Chondrocyte (in vitro differentiated cells): ENCODE measurements at regions not wholly inside any gene's neighbourhood (a gene's known extent, or its start where the extent isn't known, plus 50 kb on each side); places are given as distances from the start of the nearest gene placed in this dataset.
A peak's percentile ranks its signal among the peaks of the same experiment; 100 is the strongest.

ENCODE experiments used
- DNase-seq: peaks from one replicate; pipeline ENCODE4 v3.0.0; 2021; ENCODE audit warnings: mixed read lengths, low spot score
- H3K27ac Mint-ChIP-seq: one replicate; pipeline ENCODE4 v1.8.0; 2021; ENCODE audit warnings: mild to moderate bottlenecking, moderate library complexity, mixed read lengths; ENCODE audit not compliant: unreplicated experiment
- H3K27me3 Mint-ChIP-seq: 2 replicates; pipeline ENCODE4 v1.8.0; 2021; ENCODE audit warnings: low read depth, mixed read lengths
- H3K36me3 Mint-ChIP-seq: 2 replicates; pipeline ENCODE4 v1.8.0; 2021; ENCODE audit warnings: low read depth, mixed read lengths
- H3K4me1 Mint-ChIP-seq: 2 replicates; pipeline ENCODE4 v1.8.0; 2021; ENCODE audit warnings: low read depth, mild to moderate bottlenecking, mixed read lengths
- H3K4me3 Mint-ChIP-seq: one replicate; pipeline ENCODE4 v1.8.0; 2021; ENCODE audit warnings: mild to moderate bottlenecking, moderate library complexity, mixed read lengths; ENCODE audit not compliant: unreplicated experiment
- H3K9me3 Mint-ChIP-seq: 2 replicates; pipeline ENCODE4 v1.8.0; 2021; ENCODE audit warnings: low read depth, mixed read lengths
- TF ChIP-seq, protein P1 (sequence below): fragments of 200-600 bp; sonication (generic); IDR thresholded peaks from 2 replicates; pipeline ENCODE4 v1.5.0; 2021; ENCODE audit warnings: antibody characterized with exemption, mild to moderate bottlenecking, moderate library complexity

DNA sequence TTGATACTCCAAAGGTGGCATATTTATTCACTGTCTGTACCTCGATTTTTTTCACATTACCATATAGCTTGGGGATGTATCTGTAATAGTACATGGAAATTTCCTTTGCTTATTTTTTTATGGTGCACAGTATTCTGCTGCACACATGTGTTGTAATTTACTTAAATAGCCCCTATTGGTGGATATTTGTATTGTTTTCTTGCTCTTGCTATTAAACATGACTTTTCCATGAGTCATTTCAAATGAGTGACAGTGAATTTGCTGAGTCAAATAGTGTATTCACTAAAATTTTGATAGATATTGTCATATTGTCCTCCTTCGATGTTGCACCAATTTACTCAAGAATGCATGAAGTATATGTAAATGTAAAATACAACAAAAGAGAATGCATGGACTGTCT is 122.7 kb upstream of the STEAP4 start:
- no peaks in the 10 kb centered on the region for H3K36me3 Mint-ChIP-seq

DNA sequence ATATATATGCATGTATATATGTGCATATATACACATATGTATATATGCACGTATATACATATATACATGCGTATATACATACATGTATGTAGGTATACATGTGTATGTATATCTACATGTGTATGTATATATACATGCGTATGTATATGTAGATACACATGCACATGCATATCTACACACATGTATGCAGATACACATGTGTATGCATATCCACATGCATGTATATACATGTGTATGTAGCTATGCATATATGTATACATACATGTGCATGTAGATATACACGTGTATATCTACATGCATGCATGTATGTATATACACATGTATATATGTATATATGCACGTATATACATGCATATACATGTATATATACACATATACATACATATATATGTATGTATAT is 95.8 kb upstream of the STEAP4 start:
- H3K36me3 Mint-ChIP-seq = no peaks in the 10 kb centered on the region
- H3K27me3 Mint-ChIP-seq = no peaks in the 10 kb centered on the region
- DNase-seq = no peak
- no peak overlapping the region for H3K4me3 Mint-ChIP-seq
- TF ChIP-seq, protein P1, sequence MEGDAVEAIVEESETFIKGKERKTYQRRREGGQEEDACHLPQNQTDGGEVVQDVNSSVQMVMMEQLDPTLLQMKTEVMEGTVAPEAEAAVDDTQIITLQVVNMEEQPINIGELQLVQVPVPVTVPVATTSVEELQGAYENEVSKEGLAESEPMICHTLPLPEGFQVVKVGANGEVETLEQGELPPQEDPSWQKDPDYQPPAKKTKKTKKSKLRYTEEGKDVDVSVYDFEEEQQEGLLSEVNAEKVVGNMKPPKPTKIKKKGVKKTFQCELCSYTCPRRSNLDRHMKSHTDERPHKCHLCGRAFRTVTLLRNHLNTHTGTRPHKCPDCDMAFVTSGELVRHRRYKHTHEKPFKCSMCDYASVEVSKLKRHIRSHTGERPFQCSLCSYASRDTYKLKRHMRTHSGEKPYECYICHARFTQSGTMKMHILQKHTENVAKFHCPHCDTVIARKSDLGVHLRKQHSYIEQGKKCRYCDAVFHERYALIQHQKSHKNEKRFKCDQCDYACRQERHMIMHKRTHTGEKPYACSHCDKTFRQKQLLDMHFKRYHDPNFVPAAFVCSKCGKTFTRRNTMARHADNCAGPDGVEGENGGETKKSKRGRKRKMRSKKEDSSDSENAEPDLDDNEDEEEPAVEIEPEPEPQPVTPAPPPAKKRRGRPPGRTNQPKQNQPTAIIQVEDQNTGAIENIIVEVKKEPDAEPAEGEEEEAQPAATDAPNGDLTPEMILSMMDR = no peak
- peaks cover 3% of the 10 kb centered on the region for H3K9me3 Mint-ChIP-seq
- H3K27ac Mint-ChIP-seq = no peak overlapping the region
- H3K4me1 Mint-ChIP-seq = no peaks in the 10 kb centered on the region

More for the DNA sequence above, 122.7 kb upstream of the STEAP4 start:
- DNase-seq = no peak
- H3K27ac Mint-ChIP-seq = no peak overlapping the region
- no peak overlapping the region for H3K4me3 Mint-ChIP-seq
- no peaks in the 10 kb centered on the region for H3K4me1 Mint-ChIP-seq
- TF ChIP-seq, protein P1 = peak; percentile 8
- no peaks in the 10 kb centered on the region for H3K9me3 Mint-ChIP-seq
- no peaks in the 10 kb centered on the region for H3K27me3 Mint-ChIP-seq

DNA sequence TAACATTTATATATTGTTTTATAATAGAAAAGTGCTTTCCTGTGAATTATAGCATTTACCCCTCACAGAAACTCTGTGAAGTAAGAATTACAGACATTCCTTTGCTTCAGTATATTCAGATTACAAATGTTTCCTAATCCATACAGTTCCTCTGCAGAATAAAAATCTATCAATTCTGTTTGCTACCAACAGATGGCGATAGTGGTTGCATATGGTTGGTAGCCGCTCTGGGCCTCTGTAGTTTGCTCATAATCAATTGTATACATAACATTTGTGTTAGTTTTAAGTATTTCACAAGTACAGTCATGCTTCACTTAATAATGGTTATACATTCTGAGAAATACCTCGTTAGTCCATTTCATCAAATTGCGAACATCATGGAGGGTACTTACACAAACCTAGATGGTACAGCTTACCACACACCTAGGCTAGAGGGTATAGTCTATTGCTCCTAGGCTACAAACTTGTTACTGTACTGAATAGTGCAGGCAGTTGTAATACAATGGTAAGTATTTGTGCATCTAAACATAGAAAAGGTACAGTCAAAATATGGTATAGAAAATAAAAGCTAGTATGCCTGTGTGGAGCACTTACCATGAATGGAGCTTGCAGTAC is 94.4 kb upstream of the STEAP4 start:
- Mint-ChIP-seq H3K27me3 (no peaks in the 10 kb centered on the region), H3K4me3 (no peak overlapping the region), H3K4me1 (no peaks in the 10 kb centered on the region), H3K9me3 (no peaks in the 10 kb centered on the region), H3K27ac (no peak overlapping the region), H3K36me3 (no peaks in the 10 kb centered on the region)
- DNase-seq = no peak
- TF ChIP-seq, protein P1 = peak; percentile 70

DNA sequence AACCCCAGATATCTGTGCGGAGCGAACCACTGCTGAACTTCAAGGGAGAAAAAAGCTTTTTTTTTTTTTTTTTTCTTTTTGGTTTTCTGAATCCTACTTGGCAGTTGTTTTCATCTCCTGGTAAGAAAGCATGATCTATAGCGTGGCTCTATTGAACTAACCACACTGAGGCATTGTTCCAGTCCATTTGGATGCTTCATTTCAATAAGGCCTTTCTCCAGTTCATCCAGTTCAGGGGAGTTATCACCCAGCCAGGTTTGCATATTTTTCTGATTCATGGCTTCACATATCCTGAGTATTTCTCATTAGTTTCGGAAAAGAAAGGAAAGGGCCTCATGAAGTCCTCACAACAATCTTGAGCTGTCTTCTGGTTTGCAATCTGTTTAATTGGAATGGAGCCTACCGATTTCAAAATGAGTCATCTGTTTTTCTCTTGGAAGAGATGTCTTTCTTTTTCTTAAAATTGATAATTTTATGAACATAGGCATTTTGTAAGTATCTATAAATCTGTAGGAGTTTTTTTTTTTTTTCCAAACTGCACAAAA is 93.1 kb upstream of the STEAP4 start:
- Mint-ChIP-seq H3K9me3 (no peaks in the 10 kb centered on the region), H3K36me3 (no peaks in the 10 kb centered on the region), H3K27ac (no peak overlapping the region), H3K4me3 (no peak overlapping the region), H3K27me3 (no peaks in the 10 kb centered on the region), H3K4me1 (no peaks in the 10 kb centered on the region)
- no peak for DNase-seq
- TF ChIP-seq, protein P1 = no peak

DNA sequence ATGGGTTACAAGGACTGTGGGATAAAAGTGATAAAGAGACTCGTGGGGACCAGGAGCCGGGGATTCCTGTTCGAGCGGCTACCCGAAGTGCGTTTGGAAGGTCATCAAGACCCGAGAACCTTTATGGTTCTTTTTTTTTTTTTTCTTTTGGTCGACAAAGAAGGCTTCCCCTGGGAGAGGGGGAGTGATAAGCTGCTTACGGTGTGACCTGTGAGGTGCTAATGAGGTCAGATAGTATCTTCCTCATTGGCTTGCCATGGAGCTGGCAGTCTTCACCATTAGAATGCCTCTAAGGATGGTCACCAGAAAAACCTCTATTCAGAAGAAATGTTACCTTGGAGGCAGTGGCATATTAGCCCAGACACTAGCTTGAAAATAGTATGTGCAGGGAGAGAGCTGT is 92.3 kb upstream of the STEAP4 start:
- Mint-ChIP-seq H3K4me3 (no peak overlapping the region), H3K9me3 (no peaks in the 10 kb centered on the region), H3K36me3 (no peaks in the 10 kb centered on the region), H3K4me1 (no peaks in the 10 kb centered on the region), H3K27ac (no peak overlapping the region), H3K27me3 (peaks cover 2% of the 10 kb centered on the region)
- TF ChIP-seq, protein P1 = no peak
- no peak for DNase-seq
